WTC11 (cell line): ENCODE measurements at regions not wholly inside any gene's neighbourhood (a gene's known extent, or its start where the extent isn't known, plus 50 kb on each side); places are given as distances from the start of the nearest gene placed in this dataset.

ENCODE experiments used
- ATAC-seq: fragments of 200-7000 bp; cut with Tn5 transposase; 2 replicates; pipeline ENCODE4 v1.10.0; 2021; ENCODE audit warnings: mild to moderate bottlenecking, moderate library complexity
- CTCF ChIA-PET: fragments of 300-600 bp; sonication (Branson Sonifier 250); formaldehyde crosslinking; loops from one replicate; lab custom pipeline; 2021; ENCODE audit warnings: antibody characterized with exemption; lab: Charles Lee
- POLR2A ChIA-PET: fragments of 350-600 bp; sonication (Branson Sonifier 250); formaldehyde crosslinking; loops from one replicate; lab custom pipeline; 2021; ENCODE audit warnings: antibody characterized with exemption; lab: Charles Lee
- DNase-seq: peaks from one replicate; pipeline ENCODE4 v3.0.0; 2021; ENCODE audit warnings: low spot score
- H3K27ac Mint-ChIP-seq: 2 replicates; pipeline ENCODE4 v1.8.0; 2021; ENCODE audit warnings: mixed read lengths
- H3K27me3 Mint-ChIP-seq: 2 replicates; pipeline ENCODE4 v1.8.0; 2021; ENCODE audit warnings: low read depth, mild to moderate bottlenecking, moderate library complexity, mixed read lengths
- H3K36me3 Mint-ChIP-seq: 2 replicates; pipeline ENCODE4 v1.8.0; 2021; ENCODE audit warnings: mixed read lengths
- H3K4me1 Mint-ChIP-seq: 2 replicates; pipeline ENCODE4 v1.8.0; 2022; ENCODE audit warnings: mixed read lengths
- H3K4me3 Mint-ChIP-seq: 2 replicates; pipeline ENCODE4 v1.8.0; 2021; ENCODE audit warnings: mild to moderate bottlenecking, moderate library complexity, mixed read lengths
- H3K9me3 Mint-ChIP-seq: 2 replicates; pipeline ENCODE4 v1.8.0; 2021; ENCODE audit warnings: mixed read lengths
- AR ChIP-seq: fragments of 250-450 bp; sonication (Bioruptor Pico); IDR thresholded peaks from 2 replicates; pipeline ENCODE4 v1.9.0; 2021; ENCODE audit warnings: mild to moderate bottlenecking
- CBFB ChIP-seq: sonication (generic); formaldehyde crosslinking; IDR thresholded peaks from 2 replicates; pipeline ENCODE4 v1.8.1; 2022; ENCODE audit warnings: mild to moderate bottlenecking, low read depth, missing genetic modification reagents
- ELF4 ChIP-seq: sonication (generic); formaldehyde crosslinking; IDR thresholded peaks from 2 replicates; pipeline ENCODE4 v1.8.1; 2022; ENCODE audit warnings: low read depth, mild to moderate bottlenecking, moderate library complexity, missing genetic modification reagents
- ESRRA ChIP-seq: sonication (generic); formaldehyde crosslinking; IDR thresholded peaks from 2 replicates; pipeline ENCODE4 v1.8.1; 2022; ENCODE audit warnings: mild to moderate bottlenecking, missing genetic modification reagents, borderline replicate concordance
- ETV6 ChIP-seq: sonication (generic); formaldehyde crosslinking; IDR thresholded peaks from 2 replicates; pipeline ENCODE4 v1.8.1; 2022; ENCODE audit warnings: mild to moderate bottlenecking, missing genetic modification reagents
- FOXP4 ChIP-seq: sonication (generic); formaldehyde crosslinking; IDR thresholded peaks from 2 replicates; pipeline ENCODE4 v1.8.0; 2022; ENCODE audit warnings: mild to moderate bottlenecking, missing genetic modification reagents
- GABPB1 ChIP-seq: sonication (generic); formaldehyde crosslinking; IDR thresholded peaks from 2 replicates; pipeline ENCODE4 v1.8.1; 2023; ENCODE audit warnings: mild to moderate bottlenecking, missing genetic modification reagents
- HMGA2 ChIP-seq: fragments of 250-450 bp; sonication (Bioruptor Pico); IDR thresholded peaks from 2 replicates; pipeline ENCODE4 v1.4.0; 2021; ENCODE audit warnings: mild to moderate bottlenecking, moderate library complexity
- HMGXB4 ChIP-seq: sonication (generic); formaldehyde crosslinking; IDR thresholded peaks from 2 replicates; pipeline ENCODE4 v1.8.1; 2023; ENCODE audit warnings: mild to moderate bottlenecking, moderate library complexity, missing genetic modification reagents
- NFE2L1 ChIP-seq: sonication (generic); formaldehyde crosslinking; IDR thresholded peaks from 2 replicates; pipeline ENCODE4 v1.8.1; 2023; ENCODE audit warnings: missing genetic modification reagents
- OVOL2 ChIP-seq: fragments of 250-450 bp; sonication (Bioruptor Pico); IDR thresholded peaks from 2 replicates; pipeline ENCODE4 v1.9.0; 2021; ENCODE audit warnings: mild to moderate bottlenecking, borderline replicate concordance
- RORB ChIP-seq: fragments of 250-450 bp; sonication (Bioruptor Pico); IDR thresholded peaks from 2 replicates; pipeline ENCODE4 v1.9.0; 2021; ENCODE audit warnings: mild to moderate bottlenecking
- SMAD4 ChIP-seq: sonication (generic); formaldehyde crosslinking; IDR thresholded peaks from 2 replicates; pipeline ENCODE4 v1.8.0; 2022; ENCODE audit warnings: mild to moderate bottlenecking, missing genetic modification reagents
- TEAD1 ChIP-seq: sonication (generic); formaldehyde crosslinking; IDR thresholded peaks from 2 replicates; pipeline ENCODE4 v1.8.0; 2022; ENCODE audit warnings: mild to moderate bottlenecking, missing genetic modification reagents
- TF ChIP-seq, protein P1 (sequence below): sonication (generic); formaldehyde crosslinking; IDR thresholded peaks from 2 replicates; pipeline ENCODE4 v1.8.1; 2023; ENCODE audit warnings: mild to moderate bottlenecking, missing genetic modification reagents, borderline replicate concordance
- TF ChIP-seq, protein P2 (sequence below): sonication (generic); formaldehyde crosslinking; conservative IDR thresholded peaks from 2 replicates; pipeline ENCODE4 v1.8.1; 2023; ENCODE audit warnings: mild to moderate bottlenecking, low read depth, missing genetic modification reagents, moderate library complexity

DNA sequence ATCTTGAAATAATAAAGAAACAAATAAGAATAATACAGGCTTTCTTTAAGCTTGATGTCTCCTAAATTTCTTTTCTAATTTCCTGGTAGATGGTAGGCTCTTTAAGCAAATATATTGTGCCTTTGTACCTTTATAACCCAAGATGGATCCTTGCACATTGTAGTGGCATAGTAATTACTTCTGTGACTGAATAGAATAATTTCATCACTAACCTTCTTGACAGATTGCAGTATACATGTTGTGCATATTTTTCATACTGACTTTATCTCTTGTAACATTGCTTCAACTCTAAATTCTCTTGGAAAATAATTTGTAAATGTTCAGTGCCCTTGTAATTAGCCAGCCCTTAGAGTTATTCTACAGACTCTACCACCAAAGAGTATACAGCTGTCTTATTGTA lies 1433.8 kb upstream of the GBE1 start:
- POLR2A ChIA-PET, result no interaction called here
- Mint-ChIP-seq H3K27me3 (no peaks in the 10 kb centered on the region), H3K4me1 (peaks cover 9% of the 10 kb centered on the region), H3K9me3 (no peaks in the 10 kb centered on the region), H3K36me3 (no peaks in the 10 kb centered on the region), H3K4me3 (no peak overlapping the region), H3K27ac (no peak overlapping the region)
- no peak for ATAC-seq
- CTCF ChIA-PET, result no interaction called here
- no peak for DNase-seq
- no peak for TF ChIP-seq AR
- TF ChIP-seq OVOL2, result no peak
- no peak for TF ChIP-seq CBFB (CRISPR knock-in tag)
- TF ChIP-seq, protein P1, sequence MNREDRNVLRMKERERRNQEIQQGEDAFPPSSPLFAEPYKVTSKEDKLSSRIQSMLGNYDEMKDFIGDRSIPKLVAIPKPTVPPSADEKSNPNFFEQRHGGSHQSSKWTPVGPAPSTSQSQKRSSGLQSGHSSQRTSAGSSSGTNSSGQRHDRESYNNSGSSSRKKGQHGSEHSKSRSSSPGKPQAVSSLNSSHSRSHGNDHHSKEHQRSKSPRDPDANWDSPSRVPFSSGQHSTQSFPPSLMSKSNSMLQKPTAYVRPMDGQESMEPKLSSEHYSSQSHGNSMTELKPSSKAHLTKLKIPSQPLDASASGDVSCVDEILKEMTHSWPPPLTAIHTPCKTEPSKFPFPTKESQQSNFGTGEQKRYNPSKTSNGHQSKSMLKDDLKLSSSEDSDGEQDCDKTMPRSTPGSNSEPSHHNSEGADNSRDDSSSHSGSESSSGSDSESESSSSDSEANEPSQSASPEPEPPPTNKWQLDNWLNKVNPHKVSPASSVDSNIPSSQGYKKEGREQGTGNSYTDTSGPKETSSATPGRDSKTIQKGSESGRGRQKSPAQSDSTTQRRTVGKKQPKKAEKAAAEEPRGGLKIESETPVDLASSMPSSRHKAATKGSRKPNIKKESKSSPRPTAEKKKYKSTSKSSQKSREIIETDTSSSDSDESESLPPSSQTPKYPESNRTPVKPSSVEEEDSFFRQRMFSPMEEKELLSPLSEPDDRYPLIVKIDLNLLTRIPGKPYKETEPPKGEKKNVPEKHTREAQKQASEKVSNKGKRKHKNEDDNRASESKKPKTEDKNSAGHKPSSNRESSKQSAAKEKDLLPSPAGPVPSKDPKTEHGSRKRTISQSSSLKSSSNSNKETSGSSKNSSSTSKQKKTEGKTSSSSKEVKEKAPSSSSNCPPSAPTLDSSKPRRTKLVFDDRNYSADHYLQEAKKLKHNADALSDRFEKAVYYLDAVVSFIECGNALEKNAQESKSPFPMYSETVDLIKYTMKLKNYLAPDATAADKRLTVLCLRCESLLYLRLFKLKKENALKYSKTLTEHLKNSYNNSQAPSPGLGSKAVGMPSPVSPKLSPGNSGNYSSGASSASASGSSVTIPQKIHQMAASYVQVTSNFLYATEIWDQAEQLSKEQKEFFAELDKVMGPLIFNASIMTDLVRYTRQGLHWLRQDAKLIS, result no peak
- TF ChIP-seq, protein P2, sequence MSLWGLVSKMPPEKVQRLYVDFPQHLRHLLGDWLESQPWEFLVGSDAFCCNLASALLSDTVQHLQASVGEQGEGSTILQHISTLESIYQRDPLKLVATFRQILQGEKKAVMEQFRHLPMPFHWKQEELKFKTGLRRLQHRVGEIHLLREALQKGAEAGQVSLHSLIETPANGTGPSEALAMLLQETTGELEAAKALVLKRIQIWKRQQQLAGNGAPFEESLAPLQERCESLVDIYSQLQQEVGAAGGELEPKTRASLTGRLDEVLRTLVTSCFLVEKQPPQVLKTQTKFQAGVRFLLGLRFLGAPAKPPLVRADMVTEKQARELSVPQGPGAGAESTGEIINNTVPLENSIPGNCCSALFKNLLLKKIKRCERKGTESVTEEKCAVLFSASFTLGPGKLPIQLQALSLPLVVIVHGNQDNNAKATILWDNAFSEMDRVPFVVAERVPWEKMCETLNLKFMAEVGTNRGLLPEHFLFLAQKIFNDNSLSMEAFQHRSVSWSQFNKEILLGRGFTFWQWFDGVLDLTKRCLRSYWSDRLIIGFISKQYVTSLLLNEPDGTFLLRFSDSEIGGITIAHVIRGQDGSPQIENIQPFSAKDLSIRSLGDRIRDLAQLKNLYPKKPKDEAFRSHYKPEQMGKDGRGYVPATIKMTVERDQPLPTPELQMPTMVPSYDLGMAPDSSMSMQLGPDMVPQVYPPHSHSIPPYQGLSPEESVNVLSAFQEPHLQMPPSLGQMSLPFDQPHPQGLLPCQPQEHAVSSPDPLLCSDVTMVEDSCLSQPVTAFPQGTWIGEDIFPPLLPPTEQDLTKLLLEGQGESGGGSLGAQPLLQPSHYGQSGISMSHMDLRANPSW (CRISPR knock-in tag), result no peak
- no peak for TF ChIP-seq RORB (CRISPR knock-in tag)
- TF ChIP-seq ETV6 (CRISPR knock-in tag), result no peak
- no peak for TF ChIP-seq GABPB1
- no peak for TF ChIP-seq SMAD4
- no peak for TF ChIP-seq NFE2L1 (CRISPR knock-in tag)
- no peak for TF ChIP-seq HMGXB4 (CRISPR knock-in tag)
- no peak for TF ChIP-seq HMGA2 (CRISPR knock-in tag)

DNA sequence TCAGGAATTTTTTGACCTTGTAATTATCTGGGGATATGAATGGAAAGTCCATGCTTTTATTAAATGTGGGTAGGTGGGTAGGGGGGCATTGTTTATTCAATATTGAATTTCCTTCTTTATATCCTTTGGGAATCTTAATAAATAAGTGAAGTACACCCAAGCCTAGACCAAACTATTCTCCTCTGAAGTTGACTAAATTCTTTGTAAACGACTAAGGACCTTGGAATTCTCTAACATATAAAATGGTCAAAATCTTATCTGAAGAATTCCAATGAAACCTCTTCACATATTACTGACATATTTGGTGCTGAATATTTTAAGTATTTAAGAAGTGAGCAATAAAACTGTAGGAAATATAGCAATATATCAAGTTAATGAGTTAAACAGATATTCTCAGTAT lies 1432.1 kb upstream of the GBE1 start:
- H3K27ac Mint-ChIP-seq, result no peak overlapping the region
- H3K4me3 Mint-ChIP-seq, result no peak overlapping the region
- H3K27me3 Mint-ChIP-seq, result no peaks in the 10 kb centered on the region
- CTCF ChIA-PET, result no interaction called here
- H3K36me3 Mint-ChIP-seq, result no peaks in the 10 kb centered on the region
- peaks cover 9% of the 10 kb centered on the region for H3K4me1 Mint-ChIP-seq
- no peaks in the 10 kb centered on the region for H3K9me3 Mint-ChIP-seq
- POLR2A ChIA-PET, result no interaction called here
- ATAC-seq (no peak), DNase-seq (no peak)
- TF ChIP-seq TEAD1 (CRISPR knock-in tag) (no peak), ESRRA (CRISPR knock-in tag) (no peak), ELF4 (CRISPR knock-in tag) (no peak), FOXP4 (CRISPR knock-in tag) (no peak)
